SHP77 (cell line): ENCODE measurements at regions not wholly inside any gene's neighbourhood (a gene's known extent, or its start where the extent isn't known, plus 50 kb on each side); places are given as distances from the start of the nearest gene placed in this dataset.
"Not testable (repeated sequence)": the region's sequence is repeated elsewhere in the genome, so short reads cannot be mapped to it uniquely, and the experiment has no call there.

Experiments
- DNase-seq, 2 experiments: peaks; one replicate each; lab custom pipeline; 2025; lab: John Stamatoyannopoulos, UW

- DNase-seq: no peak
These were observed 137.9 kb downstream of the CDH26 start for GRCh38 chr20:60096166-60096565.

- DNase-seq: no peak
These were observed 139.1 kb downstream of the CDH26 start for GRCh38 chr20:60097285-60097684.

GRCh38 chr20:60100780-60101179 is 142.6 kb downstream of the CDH26 start:
- no peak for DNase-seq

GRCh38 chr20:60101201-60101890 is 143.1 kb downstream of the CDH26 start:
- DNase-seq: no peak

GRCh38 chr20:60101891-60102281 is 143.7 kb downstream of the CDH26 start:
- DNase-seq: no peak

GRCh38 chr20:60102665-60103210 is 144.5 kb downstream of the CDH26 start:
- DNase-seq: peak; percentile 9 to 13

- DNase-seq: no peak
These were observed 147.0 kb downstream of the CDH26 start for GRCh38 chr20:60104993-60105803.

GRCh38 chr20:60106186-60106585 is 148.0 kb downstream of the CDH26 start:
- DNase-seq: not testable (repeated sequence)

GRCh38 chr20:60107621-60108390 is 149.6 kb downstream of the CDH26 start:
- no peak for DNase-seq

GRCh38 chr20:60108397-60108796 is 150.2 kb downstream of the CDH26 start:
- no peak for DNase-seq

GRCh38 chr20:60113024-60113724 is 155.0 kb downstream of the CDH26 start:
- no peak for DNase-seq

GRCh38 chr20:60113771-60114170 is 155.5 kb downstream of the CDH26 start:
- no peak for DNase-seq

GRCh38 chr20:60115451-60115850 is 157.2 kb downstream of the CDH26 start:
- DNase-seq: no peak

GRCh38 chr20:60116128-60116909 is 158.1 kb downstream of the CDH26 start:
- DNase-seq: no peak

GRCh38 chr20:60117065-60117464 is 158.8 kb downstream of the CDH26 start:
- no peak for DNase-seq

GRCh38 chr20:60121903-60122302 is 163.7 kb downstream of the CDH26 start:
- DNase-seq: no peak

GRCh38 chr20:60122671-60123070 is 164.4 kb downstream of the CDH26 start:
- DNase-seq: no peak

- no peak for DNase-seq
These were observed 164.9 kb downstream of the CDH26 start for GRCh38 chr20:60123096-60123495.

GRCh38 chr20:60123652-60124051 is 165.4 kb downstream of the CDH26 start:
- no peak for DNase-seq

- DNase-seq: no peak
These were observed 166.7 kb downstream of the CDH26 start for GRCh38 chr20:60124776-60125381.

- no peak for DNase-seq
These were observed 167.3 kb downstream of the CDH26 start for GRCh38 chr20:60125513-60125912.
